ENCODE measurements at regions not wholly inside any gene's neighbourhood (a gene's known extent, or its start where the extent isn't known, plus 50 kb on each side); places are given as distances from the start of the nearest gene placed in this dataset.

DNA sequence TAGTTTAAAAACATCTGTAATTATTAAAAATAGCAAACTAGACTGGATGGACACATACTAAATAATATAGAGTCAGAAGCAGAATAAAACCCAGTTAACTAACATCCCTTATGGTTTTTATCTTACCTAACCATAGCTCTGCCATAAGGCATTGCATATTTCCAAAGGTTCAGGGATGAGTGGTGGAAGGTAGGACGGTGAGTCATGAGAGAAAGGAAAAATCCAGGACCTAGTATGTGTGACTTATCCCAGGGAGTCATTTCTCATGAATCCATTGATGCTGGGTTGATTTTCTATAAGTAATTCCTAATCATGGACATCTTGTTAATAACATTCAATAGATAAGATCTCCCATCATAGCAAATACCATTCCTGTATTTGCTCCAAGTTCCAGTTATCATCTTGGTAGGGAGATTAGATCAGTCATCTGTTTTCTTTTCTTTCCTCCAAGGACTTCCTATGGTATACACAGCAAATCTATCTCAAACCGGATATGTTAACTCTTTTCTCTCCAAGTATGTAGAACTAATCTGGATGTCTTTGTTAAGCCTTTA is 490.7 kb upstream of the B3GALT2 start:
- no peak for DNase-seq

GRCh38 chr1:193674292-193674944 is 488.0 kb upstream of the B3GALT2 start:
- DNase-seq, result no peak

GRCh38 chr1:193666485-193667083 is 480.2 kb upstream of the B3GALT2 start:
- DNase-seq, result no peak

DNA sequence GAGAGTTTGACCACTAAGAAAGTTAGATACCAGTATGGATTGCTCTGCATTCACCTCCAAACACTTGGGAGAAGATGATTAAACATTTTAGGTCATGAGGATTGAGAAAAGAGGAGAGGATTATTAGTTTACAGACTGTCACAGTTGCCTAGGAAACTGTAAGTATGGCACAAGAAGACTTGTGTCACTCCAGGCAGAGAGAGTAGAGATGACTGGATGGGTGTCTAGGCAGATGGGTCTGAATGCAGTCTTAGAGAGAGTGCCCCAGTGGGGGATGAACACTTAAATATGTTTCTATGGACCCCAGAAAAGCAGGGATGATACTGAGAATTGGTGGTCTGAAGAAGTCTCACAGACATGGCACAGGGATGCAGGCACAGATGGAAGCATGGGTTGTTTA is 477.6 kb upstream of the B3GALT2 start:
- no peak for DNase-seq

- DNase-seq, result no peak
These were observed 475.6 kb upstream of the B3GALT2 start for GRCh38 chr1:193662030-193662429.

- DNase-seq, result no peak
These were observed 475.0 kb upstream of the B3GALT2 start for GRCh38 chr1:193661385-193661784.

DNA sequence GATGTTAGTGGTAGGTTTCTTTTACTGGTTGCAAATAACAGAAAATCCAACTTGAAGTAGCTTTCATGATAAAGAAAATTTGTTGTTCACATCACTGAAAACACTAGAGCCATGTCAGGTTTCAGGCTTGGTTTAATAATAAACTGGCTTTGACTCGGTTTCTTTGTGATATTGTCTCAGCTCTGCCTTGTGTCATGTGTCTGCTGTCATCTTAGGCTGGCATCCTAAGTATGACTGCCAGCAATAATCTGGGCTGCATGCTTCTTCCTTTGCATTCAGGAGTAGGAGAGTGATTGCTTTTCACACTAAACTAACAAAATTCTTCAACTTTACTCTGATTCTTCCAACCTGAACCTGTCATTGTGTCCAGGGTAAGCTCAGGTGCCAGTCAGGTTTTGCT is 474.0 kb upstream of the B3GALT2 start:
- DNase-seq, result no peak

GRCh38 chr1:193658691-193659090 is 472.3 kb upstream of the B3GALT2 start:
- DNase-seq, result no peak

GRCh38 chr1:193658081-193658480 is 471.7 kb upstream of the B3GALT2 start:
- DNase-seq, result no peak

DNA sequence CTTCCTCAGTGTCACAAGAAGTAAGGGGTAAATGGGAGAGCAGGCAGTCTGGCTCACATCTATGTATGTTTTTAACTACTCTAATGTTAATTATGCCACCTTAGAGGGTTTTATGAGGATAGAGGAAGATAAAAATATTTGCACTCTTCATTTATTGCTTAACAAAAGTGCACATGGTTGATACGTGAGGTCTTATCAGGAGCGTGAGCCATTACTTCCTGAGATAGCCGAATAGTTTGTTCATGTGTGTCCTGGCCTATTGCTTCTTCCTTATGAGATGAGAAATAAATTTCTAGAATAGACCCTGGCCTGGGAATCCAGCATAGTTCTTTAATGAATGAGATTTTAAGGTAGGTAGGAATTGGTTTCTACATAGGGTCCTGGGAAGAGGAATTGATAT is 471.1 kb upstream of the B3GALT2 start:
- DNase-seq, result no peak

DNA sequence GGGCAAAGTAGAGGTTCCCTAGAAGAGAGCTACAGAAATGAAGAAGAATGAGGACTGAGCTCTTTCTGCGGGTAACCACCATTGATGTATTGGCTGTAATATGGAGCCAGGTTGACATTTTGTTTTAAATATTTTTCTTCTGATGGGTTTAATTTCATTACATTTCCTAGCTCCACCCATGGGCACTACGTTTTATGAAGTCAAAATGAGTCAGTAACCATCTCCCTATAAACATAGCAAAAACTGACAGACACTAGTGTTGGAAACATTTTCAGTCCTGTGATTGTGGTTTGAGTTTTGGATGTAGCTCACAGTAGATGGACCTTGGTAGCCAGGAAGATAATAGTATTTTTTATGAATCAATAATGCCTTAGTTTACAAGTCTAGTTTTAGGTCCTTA is 470.4 kb upstream of the B3GALT2 start:
- no peak for DNase-seq

GRCh38 chr1:193654951-193655735 is 468.7 kb upstream of the B3GALT2 start:
- DNase-seq, result no peak

DNA sequence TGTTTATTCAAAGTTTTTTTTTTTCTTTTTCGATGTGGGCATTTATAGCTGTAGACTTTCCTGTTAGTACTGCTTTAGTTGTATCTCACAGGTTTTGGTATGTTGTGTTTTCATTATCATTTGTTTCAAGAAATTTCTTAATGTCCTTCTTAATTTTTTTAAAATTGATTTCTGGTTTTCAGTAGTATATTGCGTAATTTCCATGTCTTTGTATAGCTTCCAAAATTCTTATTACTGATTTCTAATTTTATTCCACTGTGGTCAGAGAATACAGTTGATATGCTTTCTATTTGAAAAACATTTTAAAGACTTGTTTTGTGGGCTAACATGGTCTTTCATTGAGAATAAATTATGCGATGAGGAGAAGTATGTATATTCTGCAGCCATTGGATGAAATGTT is 463.2 kb upstream of the B3GALT2 start:
- DNase-seq, result no peak

DNA sequence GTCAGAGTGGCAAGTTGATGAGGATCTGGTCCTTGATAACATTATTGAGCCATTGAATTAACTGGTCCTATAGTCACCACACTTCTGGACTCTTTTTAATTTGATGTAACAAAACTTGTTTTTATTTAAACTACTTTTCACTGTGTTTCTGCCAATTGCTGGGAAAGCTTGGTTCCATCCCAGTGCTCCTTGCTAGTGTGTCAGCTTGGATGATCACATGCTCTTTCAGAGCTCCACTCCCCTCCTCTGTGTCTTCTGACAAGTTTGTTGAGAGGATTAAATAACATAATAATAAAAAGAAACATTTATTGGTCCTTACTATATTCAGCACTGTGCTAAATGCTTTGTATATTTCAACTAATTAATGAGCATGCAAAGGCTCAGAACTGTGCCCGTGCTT is 448.5 kb upstream of the B3GALT2 start:
- no peak for DNase-seq

DNA sequence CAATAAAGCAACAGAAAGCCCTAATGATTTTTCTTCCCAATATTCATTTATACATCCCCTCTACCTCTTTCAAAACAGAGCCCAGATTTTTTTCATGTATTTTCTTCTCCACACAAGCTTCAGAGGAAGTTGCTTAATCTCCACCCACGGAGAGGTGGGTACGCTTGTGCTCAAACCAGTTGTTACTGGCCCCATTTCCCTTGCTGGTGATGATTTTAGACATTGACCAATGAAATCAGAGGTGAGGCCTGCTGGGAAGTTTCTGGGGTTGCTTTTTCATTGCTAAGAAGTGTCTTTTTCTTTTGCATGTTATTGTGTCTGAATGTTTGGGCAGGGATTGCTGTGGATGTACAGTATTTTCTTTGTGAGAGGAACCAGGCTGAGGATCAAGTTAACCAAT is 448.1 kb upstream of the B3GALT2 start:
- no peak for DNase-seq

DNA sequence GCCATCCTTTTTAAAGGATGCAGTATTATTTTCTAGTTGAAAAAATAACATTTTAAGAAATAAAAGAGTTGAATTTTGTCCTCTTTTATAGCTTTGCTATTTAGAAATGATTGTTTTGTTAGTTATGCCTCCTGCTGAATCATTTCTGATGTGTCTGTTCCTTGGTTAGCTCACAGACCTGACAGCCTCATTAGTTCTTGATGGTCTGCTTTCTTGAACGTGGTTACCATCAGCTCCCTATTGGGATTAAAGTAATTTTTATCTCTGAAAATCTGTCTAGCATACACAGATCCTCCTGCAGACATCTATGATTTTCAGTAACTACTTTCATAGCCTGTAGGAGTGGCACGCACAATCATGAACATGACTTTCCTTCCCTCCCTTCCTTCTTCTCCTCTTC is 447.6 kb upstream of the B3GALT2 start:
- no peak for DNase-seq

GRCh38 chr1:193633093-193633492 is 446.7 kb upstream of the B3GALT2 start:
- DNase-seq, result no peak

GRCh38 chr1:193631306-193631705 is 444.9 kb upstream of the B3GALT2 start:
- no peak for DNase-seq

- no peak for DNase-seq
These were observed 443.5 kb upstream of the B3GALT2 start for GRCh38 chr1:193629875-193630274.

DNA sequence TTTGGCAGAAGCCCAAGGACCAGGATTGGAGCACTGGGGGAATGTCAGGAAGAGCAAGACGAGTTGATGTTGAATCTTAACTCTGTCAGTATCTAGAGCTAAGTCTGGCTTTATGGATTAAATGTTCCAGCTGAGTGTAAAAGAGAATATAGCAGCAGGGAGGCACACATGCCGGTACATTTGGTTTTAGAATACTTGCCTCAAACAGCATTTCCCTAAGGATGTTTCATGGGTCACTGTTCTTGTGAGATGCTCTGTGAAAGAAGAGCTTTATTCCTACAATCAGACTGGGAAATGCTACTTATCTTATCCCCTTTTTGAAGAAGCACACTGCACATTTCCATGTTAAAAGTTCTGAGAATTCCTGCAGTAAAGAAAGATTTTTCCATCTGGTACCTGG is 440.3 kb upstream of the B3GALT2 start:
- no peak for DNase-seq

DNA sequence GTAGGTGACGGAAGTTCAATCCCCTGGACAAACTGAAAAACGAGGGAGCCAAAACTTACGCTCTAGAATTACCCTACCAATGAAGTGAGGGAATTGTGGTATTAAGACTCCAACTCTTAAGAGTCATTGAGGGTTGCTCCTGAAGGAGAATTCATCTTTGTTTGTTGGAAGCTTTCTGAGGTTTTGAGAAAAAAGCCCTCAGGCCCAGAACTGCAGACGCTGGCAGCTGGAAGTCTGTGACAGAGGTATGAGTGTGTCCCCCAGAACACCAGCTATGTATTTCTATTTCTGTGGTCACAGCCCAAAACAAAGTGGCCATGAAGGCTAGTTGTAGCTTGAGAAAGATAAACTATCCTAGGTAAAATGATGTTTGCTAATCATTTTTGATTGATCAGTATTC is 438.8 kb upstream of the B3GALT2 start:
- no peak for DNase-seq

- DNase-seq, result no peak
These were observed 433.5 kb upstream of the B3GALT2 start for GRCh38 chr1:193619911-193620310.

DNA sequence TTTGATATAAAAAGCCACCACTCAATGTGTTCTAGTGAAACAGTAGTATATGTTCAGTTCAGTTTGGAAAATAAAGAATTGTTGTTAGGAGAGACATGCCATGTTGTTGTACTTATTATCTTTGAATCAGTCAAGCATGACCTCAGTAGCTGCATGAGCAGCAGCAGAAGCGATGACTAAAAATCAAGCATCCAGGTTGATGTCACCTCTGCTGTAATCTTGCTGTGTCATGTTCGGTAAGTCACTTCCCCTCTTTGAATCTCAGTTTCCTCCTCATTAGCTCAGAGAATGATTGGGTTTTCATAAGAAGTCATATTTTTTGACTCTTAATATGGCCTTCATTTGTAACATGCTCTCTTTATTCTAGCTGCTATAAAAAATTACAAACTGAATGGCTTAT is 428.4 kb upstream of the B3GALT2 start:
- DNase-seq, result no peak

DNA sequence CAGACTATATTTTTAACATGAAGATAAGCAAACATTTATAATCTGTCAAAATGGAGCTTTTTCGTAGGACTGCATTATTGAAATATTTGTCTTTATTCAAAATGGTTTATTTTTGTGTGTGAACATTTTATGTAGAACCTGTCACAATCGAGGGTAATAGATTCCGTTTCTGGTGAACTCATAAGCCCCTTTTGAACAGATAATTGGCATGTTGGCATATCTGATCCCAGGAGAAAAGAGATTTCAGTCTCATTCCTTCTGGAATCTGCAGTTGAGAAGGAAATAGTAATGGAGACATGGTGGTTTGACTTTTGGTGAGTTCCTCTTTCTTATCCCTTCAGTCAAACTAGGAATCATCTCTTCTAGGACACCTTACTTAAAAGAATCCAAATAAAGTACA is 427.9 kb upstream of the B3GALT2 start:
- no peak for DNase-seq

Measured in activated CD8-positive, alpha-beta memory T cell treated with anti-CD3 and anti-CD28 coated beads, Interleukin-2, amount 50 U/mL, for 4 hours (primary cell).